Endothelial cell of umbilical vein (primary cell): ENCODE measurements at regions not wholly inside any gene's neighbourhood (a gene's known extent, or its start where the extent isn't known, plus 50 kb on each side); places are given as distances from the start of the nearest gene placed in this dataset.

Experiments
- BruUV-seq: library from RNA; stranded (reverse); fragments of 400-500 nt; replicated peaks from 2 replicates; lab custom pipeline; 2021; lab: Mats Ljungman, UMichigan
- CTCF ChIA-PET: fragments of 300-600, 350-600 bp; sonication (Branson Sonifier 250); formaldehyde crosslinking; loops from one replicate; lab custom pipeline; 2021; ENCODE audit warnings: antibody characterized with exemption, inconsistent platforms; lab: Charles Lee
- POLR2A ChIA-PET: fragments of 300-600, 350-600 bp; sonication (Branson Sonifier 250); formaldehyde crosslinking; loops from one replicate; lab custom pipeline; 2021; ENCODE audit warnings: antibody characterized with exemption, inconsistent platforms; lab: Charles Lee
- DNase-seq: peaks from one replicate; pipeline ENCODE4 v3.0.0-alpha.2; 2011; ENCODE audit warnings: low read depth, low spot score
- FAIRE-seq: peaks from 2 replicates; lab custom pipeline; 2011; peaks lifted over from hg19 to GRCh38; lab: Jason Lieb, UNC
- H2AFZ ChIP-seq: 2 replicates; pipeline ENCODE4 v1.6.0; 2012; ENCODE audit warnings: low read depth, low read length, control low read depth, inconsistent platforms
- H3K27ac ChIP-seq: 2 replicates; pipeline ENCODE4 v1.5.1; 2011; ENCODE audit warnings: low read depth, mild to moderate bottlenecking, control low read depth, low read length, moderate library complexity; ENCODE audit not compliant: insufficient read depth
- H3K27me3 ChIP-seq, 2 experiments: 2 replicates each; pipeline versions ENCODE4 v1.6.0 to v1.6.1; 2011; ENCODE audit warnings: low read length in 2 of 2, mixed read lengths in 1 of 2; ENCODE audit not compliant: control insufficient read depth in 2 of 2, insufficient read depth in 2 of 2
- H3K36me3 ChIP-seq, 2 experiments: 2 replicates in 1 of 2; 3 replicates in 1 of 2; pipeline ENCODE4 v1.5.1; 2011; ENCODE audit warnings: low read length in 2 of 2, mild to moderate bottlenecking in 1 of 2, moderate library complexity in 1 of 2; ENCODE audit not compliant: control insufficient read depth in 2 of 2, insufficient read depth in 2 of 2; ENCODE audit errors: extremely low read depth in 1 of 2
- H3K4me1 ChIP-seq: 3 replicates; pipeline ENCODE4 v1.5.1; 2011; ENCODE audit warnings: mild to moderate bottlenecking, low read length; ENCODE audit not compliant: control insufficient read depth, insufficient read depth; ENCODE audit errors: extremely low read depth
- H3K4me2 ChIP-seq: 2 replicates; pipeline ENCODE4 v1.6.1; 2011; ENCODE audit warnings: low read length, control low read depth, mixed read lengths; ENCODE audit not compliant: insufficient read depth
- H3K4me3 ChIP-seq, 3 experiments: fragments of 200-600 bp in 1 of 3; sonication (generic), shearing (Covaris generic) in 1 of 3; replicated peaks in 1 of 3; 2 replicates each; pipeline ENCODE4 v1.5.1; 2011 to 2016; ENCODE audit warnings: control low read depth in 3 of 3, low read length in 3 of 3, mild to moderate bottlenecking in 2 of 3, inconsistent platforms in 1 of 3, low read depth in 1 of 3, moderate library complexity in 1 of 3; ENCODE audit not compliant: insufficient read depth in 1 of 3
- H3K79me2 ChIP-seq: 2 replicates; pipeline ENCODE4 v1.6.0; 2012; ENCODE audit warnings: low read length, inconsistent platforms; ENCODE audit not compliant: control insufficient read depth, insufficient read depth
- H3K9ac ChIP-seq: replicated peaks from 2 replicates; pipeline ENCODE3; 2011; ENCODE audit warnings: low read length, control low read depth; ENCODE audit not compliant: insufficient read depth; ENCODE audit errors: extremely low read depth
- H3K9me1 ChIP-seq: replicated peaks from 3 replicates; pipeline ENCODE4 v1.6.0; 2011; ENCODE audit warnings: mild to moderate bottlenecking, low read length; ENCODE audit not compliant: control insufficient read depth, insufficient read depth; ENCODE audit errors: extremely low read depth
- H3K9me3 ChIP-seq: replicated peaks from 2 replicates; pipeline ENCODE4 v1.5.1; 2012; ENCODE audit warnings: low read length, inconsistent platforms; ENCODE audit not compliant: control insufficient read depth, insufficient read depth
- H4K20me1 ChIP-seq: replicated peaks from 2 replicates; pipeline ENCODE3; 2011; ENCODE audit warnings: mild to moderate bottlenecking, low read length; ENCODE audit not compliant: control insufficient read depth, insufficient read depth; ENCODE audit errors: extremely low read depth
- EZH2 ChIP-seq: IDR thresholded peaks from 2 replicates; pipeline ENCODE4 v1.6.1; 2012; ENCODE audit warnings: borderline replicate concordance, low read depth, mild to moderate bottlenecking, moderate library complexity, low read length, inconsistent platforms; ENCODE audit not compliant: severe bottlenecking
- FOS ChIP-seq: IDR thresholded peaks from 2 replicates; pipeline ENCODE4 v1.6.1; 2011; ENCODE audit warnings: mild to moderate bottlenecking, low read length, moderate library complexity, borderline replicate concordance; ENCODE audit not compliant: insufficient read depth
- GATA2 ChIP-seq: IDR thresholded peaks from 2 replicates; pipeline ENCODE4 v1.7.0; 2011; ENCODE audit warnings: low read depth, mild to moderate bottlenecking, moderate library complexity, mixed read lengths, low read length; ENCODE audit not compliant: insufficient read length, insufficient read depth
- JUN ChIP-seq: IDR thresholded peaks from 2 replicates; pipeline ENCODE4 v1.6.1; 2011; ENCODE audit warnings: borderline replicate concordance, low read depth; ENCODE audit not compliant: insufficient read length, insufficient read depth
- MYC ChIP-seq: IDR thresholded peaks from one replicate; pipeline ENCODE4 v1.6.1; 2011; ENCODE audit warnings: mild to moderate bottlenecking, low read depth, low read length
- POLR2A ChIP-seq: IDR thresholded peaks from 2 replicates; pipeline ENCODE4 v1.6.1; 2012; ENCODE audit warnings: low read depth, mild to moderate bottlenecking, control low read depth, low read length
- POLR2AphosphoS5 ChIP-seq: IDR thresholded peaks from 2 replicates; pipeline ENCODE4 v1.6.1; 2012; ENCODE audit warnings: low read depth, mild to moderate bottlenecking, control low read depth, low read length, moderate library complexity; ENCODE audit not compliant: insufficient read depth
- dilution Hi-C: fragments of 300-500 bp; cut with MboI; formaldehyde crosslinking; loops from one replicate; pipeline ENCODE4 v1.15.0; 2019; ENCODE audit warnings: low sequenced_read_pairs; ENCODE audit not compliant: extremely low pct_ligation_motif_present
- intact Hi-C: fragments of 100-400 bp; cut with micrococcal nuclease; formaldehyde crosslinking; loops from one replicate; pipeline ENCODE4 v1.10.0; 2022
- TF ChIP-seq, protein P1 (sequence below): IDR thresholded peaks from 2 replicates; pipeline ENCODE4 v1.6.1; 2011; ENCODE audit not compliant: insufficient read depth, insufficient read length

- FAIRE-seq (peak; percentile 33), DNase-seq (peak; percentile 15)
- H4K20me1 ChIP-seq = no peaks in the 10 kb centered on the region
- H3K27ac ChIP-seq = no peak overlapping the region
- no peaks in the 10 kb centered on the region for H3K9me3 ChIP-seq
- H3K4me2 ChIP-seq = no peak overlapping the region
- intact Hi-C loops = loop anchor here (2.0 to 10.0 kb wide), 7 partner anchors 44 to 1441 kb away; no protein-coding TSS in a partner anchor
- H3K4me1 ChIP-seq = peaks cover 8% of the 10 kb centered on the region
- no peaks in the 10 kb centered on the region for H3K9me1 ChIP-seq
- H3K4me3 ChIP-seq = no peak overlapping the region
- no peak overlapping the region for H3K9ac ChIP-seq
- dilution Hi-C loops = no loop called here
- CTCF ChIA-PET = interaction anchor here (0.6 to 4.6 kb wide), 3 partner anchors 177 to 1442 kb away, joined by 3 to 131 read pairs (median 3); partner anchors contain the start of gene PDS5B
- BruUV-seq = no TSS peak
- no peaks in the 10 kb centered on the region for H3K36me3 ChIP-seq
- H3K79me2 ChIP-seq = no peaks in the 10 kb centered on the region
- POLR2A ChIA-PET = no interaction called here
- H3K27me3 ChIP-seq = no peaks in the 10 kb centered on the region
- TF ChIP-seq EZH2 (no peak), GATA2 (peak; percentile 32)
- H2AFZ ChIP-seq = peak overlapping the region; percentile 46
Observed at GRCh38 chr13:33721724-33722123, 96.2 kb upstream of the RFC3 start.

- FAIRE-seq (peak; percentile 63), DNase-seq (peak; percentile 39)
- Histone ChIP-seq H3K9ac (peak overlapping the region; percentile 26), H3K79me2 (no peaks in the 10 kb centered on the region), H3K4me2 (peak overlapping the region; percentile 64), H3K36me3 (no peaks in the 10 kb centered on the region), H2AFZ (peak overlapping the region; percentile 48), H3K9me3 (no peaks in the 10 kb centered on the region), H3K4me3 (no peak overlapping the region), H4K20me1 (no peaks in the 10 kb centered on the region), H3K9me1 (no peaks in the 10 kb centered on the region), H3K4me1 (peaks cover 8% of the 10 kb centered on the region), H3K27me3 (no peaks in the 10 kb centered on the region), H3K27ac (no peak overlapping the region)
- TF ChIP-seq JUN (no peak), FOS (no peak), EZH2 (no peak), MYC (no peak), POLR2A (no peak), POLR2AphosphoS5 (no peak)
- TF ChIP-seq, protein P1, sequence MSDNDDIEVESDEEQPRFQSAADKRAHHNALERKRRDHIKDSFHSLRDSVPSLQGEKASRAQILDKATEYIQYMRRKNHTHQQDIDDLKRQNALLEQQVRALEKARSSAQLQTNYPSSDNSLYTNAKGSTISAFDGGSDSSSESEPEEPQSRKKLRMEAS = no peak
- intact Hi-C loops = loop anchor here (2.0 to 10.0 kb wide), 7 partner anchors 45 to 1440 kb away; no protein-coding TSS in a partner anchor
- CTCF ChIA-PET = interaction anchor here (0.7 to 4.6 kb wide), 6 partner anchors 43 to 1136 kb away, joined by 3 to 131 read pairs (median 5); partner anchors contain the start of gene PDS5B
- dilution Hi-C loops = no loop called here
- POLR2A ChIA-PET = no interaction called here
- BruUV-seq = no TSS peak
Observed at GRCh38 chr13:33722216-33722915, 95.6 kb upstream of the RFC3 start.
